ENCODE measurements at regions not wholly inside any gene's neighbourhood (a gene's known extent, or its start where the extent isn't known, plus 50 kb on each side); places are given as distances from the start of the nearest gene placed in this dataset.

- no peak for TF ChIP-seq CTCF (IDR thresholded peaks at IDR 0.05)
- no peak for DNase-seq (ENCODE audit: low spot score)
- H3K27ac Mint-ChIP-seq (ENCODE audit: unreplicated experiment): no peak overlapping the region
These were observed 322.0 kb downstream of the CRPPA start for GRCh38 chr7:16099302-16099849.

GRCh38 chr7:16098585-16099179 lies 322.7 kb downstream of the CRPPA start:
- Mint-ChIP-seq H3K4me3 (ENCODE audit: unreplicated experiment) (no peak overlapping the region), H3K27ac (ENCODE audit: unreplicated experiment) (no peak overlapping the region), H3K9me3 (ENCODE audit: low read depth) (peaks cover 14% of the 10 kb centered on the region), H3K4me1 (ENCODE audit: low read depth) (peaks cover 14% of the 10 kb centered on the region), H3K27me3 (ENCODE audit: low read depth) (no peaks in the 10 kb centered on the region), H3K36me3 (ENCODE audit: low read depth) (peaks cover 2% of the 10 kb centered on the region)
- no peak for DNase-seq (ENCODE audit: low spot score)
- TF ChIP-seq CTCF (IDR thresholded peaks at IDR 0.05): peak; percentile 82

More at GRCh38 chr7:16099302-16099849, 322.0 kb downstream of the CRPPA start:
- Mint-ChIP-seq H3K36me3 (ENCODE audit: low read depth) (peaks cover 2% of the 10 kb centered on the region), H3K4me1 (ENCODE audit: low read depth) (peaks cover 14% of the 10 kb centered on the region), H3K27me3 (ENCODE audit: low read depth) (no peaks in the 10 kb centered on the region), H3K9me3 (ENCODE audit: low read depth) (peaks cover 18% of the 10 kb centered on the region), H3K4me3 (ENCODE audit: unreplicated experiment) (no peak overlapping the region)

GRCh38 chr7:16098058-16098457 lies 323.3 kb downstream of the CRPPA start:
- no peak for DNase-seq (ENCODE audit: low spot score)
- H3K36me3 Mint-ChIP-seq (ENCODE audit: low read depth): peaks cover 2% of the 10 kb centered on the region
- H3K4me3 Mint-ChIP-seq (ENCODE audit: unreplicated experiment): no peak overlapping the region
- peaks cover 14% of the 10 kb centered on the region for H3K4me1 Mint-ChIP-seq (ENCODE audit: low read depth)
- no peak for TF ChIP-seq CTCF (IDR thresholded peaks at IDR 0.05)
- no peak overlapping the region for H3K27ac Mint-ChIP-seq (ENCODE audit: unreplicated experiment)
- peaks cover 14% of the 10 kb centered on the region for H3K9me3 Mint-ChIP-seq (ENCODE audit: low read depth)
- no peaks in the 10 kb centered on the region for H3K27me3 Mint-ChIP-seq (ENCODE audit: low read depth)

- H3K36me3 Mint-ChIP-seq (ENCODE audit: low read depth): no peaks in the 10 kb centered on the region
- H3K4me3 Mint-ChIP-seq (ENCODE audit: unreplicated experiment): no peak overlapping the region
- no peak for TF ChIP-seq CTCF (IDR thresholded peaks at IDR 0.05)
- DNase-seq (ENCODE audit: low spot score): no peak
- no peak overlapping the region for H3K27ac Mint-ChIP-seq (ENCODE audit: unreplicated experiment)
- no peaks in the 10 kb centered on the region for H3K9me3 Mint-ChIP-seq (ENCODE audit: low read depth)
- H3K4me1 Mint-ChIP-seq (ENCODE audit: low read depth): peaks cover 23% of the 10 kb centered on the region
- no peaks in the 10 kb centered on the region for H3K27me3 Mint-ChIP-seq (ENCODE audit: low read depth)
These were observed 326.0 kb downstream of the CRPPA start for GRCh38 chr7:16095171-16095950.

- Mint-ChIP-seq H3K4me3 (ENCODE audit: unreplicated experiment) (no peak overlapping the region), H3K27me3 (ENCODE audit: low read depth) (no peaks in the 10 kb centered on the region), H3K4me1 (ENCODE audit: low read depth) (peaks cover 23% of the 10 kb centered on the region), H3K27ac (ENCODE audit: unreplicated experiment) (no peak overlapping the region), H3K9me3 (ENCODE audit: low read depth) (no peaks in the 10 kb centered on the region), H3K36me3 (ENCODE audit: low read depth) (no peaks in the 10 kb centered on the region)
- TF ChIP-seq CTCF (IDR thresholded peaks at IDR 0.05): no peak
- DNase-seq (ENCODE audit: low spot score): no peak
These were observed 326.7 kb downstream of the CRPPA start for GRCh38 chr7:16094651-16095050.

Measured in chondrocyte (in vitro differentiated cells).